Heart left ventricle (tissue), 16 donors: ENCODE measurements at regions not wholly inside any gene's neighbourhood (a gene's known extent, or its start where the extent isn't known, plus 50 kb on each side); places are given as distances from the start of the nearest gene placed in this dataset.

ENCODE experiments used
- ATAC-seq, 4 donors: fragments of 200-7000 bp; cut with Tn5 transposase; one replicate each; pipeline ENCODE4 v1.9.1; 2020 to 2022; ENCODE audit warnings: moderate library complexity in 4 of 4, mild to moderate bottlenecking in 3 of 4, moderate number of reproducible peaks in 1 of 4
- DNase-seq, 5 donors: peaks; one replicate each; pipeline ENCODE4 v3.0.0-alpha.2; 2020
- H3K27ac ChIP-seq, 12 donors: fragments of 200-600 bp; sonication (generic) in 4 of 12; one replicate each; pipeline versions ENCODE4 v1.5.0 to v1.8.0; 2016 to 2022; ENCODE audit warnings: mild to moderate bottlenecking in 2 of 12
- H3K27me3 ChIP-seq, 9 donors: fragments of 200-600 bp; sonication (generic) in 2 of 9; one replicate each; pipeline versions ENCODE4 v1.5.1 to v1.8.0; 2016 to 2022; ENCODE audit warnings: mild to moderate bottlenecking in 3 of 9
- H3K36me3 ChIP-seq, 9 donors: fragments of 200-600 bp; sonication (generic) in 2 of 9; one replicate each; pipeline versions ENCODE4 v1.5.0 to v1.8.0; 2018 to 2022; ENCODE audit warnings: mild to moderate bottlenecking in 2 of 9
- H3K4me1 ChIP-seq, 12 donors: fragments of 200-600 bp; sonication (generic) in 4 of 12; one replicate each; pipeline versions ENCODE4 v1.5.0 to v1.8.0; 2016 to 2022; ENCODE audit warnings: mild to moderate bottlenecking in 3 of 12
- H3K4me3 ChIP-seq, 12 donors: fragments of 200-600 bp; sonication (generic) in 4 of 12; one replicate each; pipeline versions ENCODE4 v1.5.0 to v1.8.0; 2017 to 2022; ENCODE audit warnings: mild to moderate bottlenecking in 9 of 12, moderate library complexity in 4 of 12
- H3K9me3 ChIP-seq, 12 donors: fragments of 200-600 bp; sonication (generic) in 4 of 12; one replicate each; pipeline versions ENCODE4 v1.5.0 to v1.8.0; 2016 to 2022; ENCODE audit warnings: mild to moderate bottlenecking in 1 of 12
- POLR2A ChIP-seq, 2 donors: fragments of 450-650 bp; IDR thresholded peaks; one replicate each; pipeline ENCODE4 v1.6.1; 2017; ENCODE audit warnings: antibody characterized with exemption in 2 of 2, mild to moderate bottlenecking in 2 of 2, moderate library complexity in 2 of 2
- WGBS, 4 donors: extraction: QIAGEN DNeasy Blood & Tissue Kit in 2 of 4; methylation state at CpG; one replicate each; pipeline versions ENCODE4 v1.1.5 to v1.1.7; 2013 to 2018; 5-methylcytosine and 5-hydroxymethylcytosine counted together
- intact Hi-C, 10 donors: fragments of 100-400 bp; cut with DNase I; formaldehyde crosslinking; loops; one replicate each; pipeline versions ENCODE4 v1.11.1 to v1.14.2; 2022
- TF ChIP-seq, protein P1 (sequence below), 12 donors: fragments of 200-600 bp; sonication (generic) in 4 of 12; IDR thresholded peaks; one replicate each; pipeline versions ENCODE4 v1.5.0 to v1.8.0; 2018 to 2022; ENCODE audit warnings: antibody characterized with exemption in 12 of 12, mild to moderate bottlenecking in 5 of 12
- donor health status: ischemic (EF 13 %, LVEDD 7.1; RV severe dilation, severe dysfunction).
- donor health status: healthy with polysubstance abuse.
- donor health status: DM: no; HTN: yes; CAD: no.
- donor health status: DM: no; HTN: no; CAD: no.
- donor health status: ischemic (EF 25% LVEDD 6.9; RV normal size, moderate dysfunction).
- donor health status: ischemic (EF 25% LVEDD 5.7; RV mildly dilated, moderate dysfunction).
- donor health status: healthy.
- donor health status: DM: yes; HTN: yes; CAD: no.
- donor health status: ischemic (EF 35%, LVEDD 5.7; RV mildly dilated, moderate dysfunction).
- donor health status: nonischemic (EF 11% LVEDD 7.7; RV severe dilation, severe dysfunction).
- donor health status: DM: yes; HTN: yes; CAD: no.
- donor health status: PGD.
- donor health status: ischemic (EF 29% LVEDD 5.4; RV normal size, mild dysfunction).
- donor health status: nonischemic (EF 23%, LVEDD 6.1; RV moderate dilation, normal function).

DNA sequence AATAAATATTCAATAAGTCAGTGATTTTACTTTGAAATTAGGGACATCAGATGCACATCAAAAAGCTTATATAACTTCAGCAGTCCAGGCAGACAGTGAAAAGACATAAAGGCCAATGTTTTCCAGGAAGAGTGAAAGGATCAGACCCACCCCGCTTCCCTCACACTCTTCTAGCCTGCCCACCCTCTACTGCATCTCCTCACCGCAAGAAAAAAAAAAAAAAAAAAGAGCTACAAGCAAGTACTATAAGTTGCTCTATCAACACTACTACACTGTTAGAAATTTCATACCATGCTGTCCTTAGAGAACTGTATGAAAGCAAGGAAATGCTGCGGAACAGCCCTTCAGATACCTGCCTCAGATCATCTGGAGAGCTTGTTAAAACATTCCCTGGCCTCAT is 240.8 kb downstream of the ZEB2 start:
- no peak overlapping the region for H3K27ac ChIP-seq
- peaks cover 0 to 6% (median 0%) of the 10 kb centered on the region in 12 donors for H3K4me1 ChIP-seq
- H3K27me3 ChIP-seq, result no peaks in the 10 kb centered on the region
- WGBS, 4 donors, result 78 to 92% (median 87%) methylated on average over 3 of the region's 3 CpGs
- H3K36me3 ChIP-seq, result no peaks in the 10 kb centered on the region
- intact Hi-C loops, result no loop called here
- TF ChIP-seq, protein P1, sequence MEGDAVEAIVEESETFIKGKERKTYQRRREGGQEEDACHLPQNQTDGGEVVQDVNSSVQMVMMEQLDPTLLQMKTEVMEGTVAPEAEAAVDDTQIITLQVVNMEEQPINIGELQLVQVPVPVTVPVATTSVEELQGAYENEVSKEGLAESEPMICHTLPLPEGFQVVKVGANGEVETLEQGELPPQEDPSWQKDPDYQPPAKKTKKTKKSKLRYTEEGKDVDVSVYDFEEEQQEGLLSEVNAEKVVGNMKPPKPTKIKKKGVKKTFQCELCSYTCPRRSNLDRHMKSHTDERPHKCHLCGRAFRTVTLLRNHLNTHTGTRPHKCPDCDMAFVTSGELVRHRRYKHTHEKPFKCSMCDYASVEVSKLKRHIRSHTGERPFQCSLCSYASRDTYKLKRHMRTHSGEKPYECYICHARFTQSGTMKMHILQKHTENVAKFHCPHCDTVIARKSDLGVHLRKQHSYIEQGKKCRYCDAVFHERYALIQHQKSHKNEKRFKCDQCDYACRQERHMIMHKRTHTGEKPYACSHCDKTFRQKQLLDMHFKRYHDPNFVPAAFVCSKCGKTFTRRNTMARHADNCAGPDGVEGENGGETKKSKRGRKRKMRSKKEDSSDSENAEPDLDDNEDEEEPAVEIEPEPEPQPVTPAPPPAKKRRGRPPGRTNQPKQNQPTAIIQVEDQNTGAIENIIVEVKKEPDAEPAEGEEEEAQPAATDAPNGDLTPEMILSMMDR (IDR thresholded peaks at IDR 0.05), result no peak
- no peak for TF ChIP-seq POLR2A (IDR thresholded peaks at IDR 0.05)
- no peaks in the 10 kb centered on the region for H3K9me3 ChIP-seq
- no peak overlapping the region for H3K4me3 ChIP-seq
- no peak for DNase-seq
- no peak for ATAC-seq

DNA sequence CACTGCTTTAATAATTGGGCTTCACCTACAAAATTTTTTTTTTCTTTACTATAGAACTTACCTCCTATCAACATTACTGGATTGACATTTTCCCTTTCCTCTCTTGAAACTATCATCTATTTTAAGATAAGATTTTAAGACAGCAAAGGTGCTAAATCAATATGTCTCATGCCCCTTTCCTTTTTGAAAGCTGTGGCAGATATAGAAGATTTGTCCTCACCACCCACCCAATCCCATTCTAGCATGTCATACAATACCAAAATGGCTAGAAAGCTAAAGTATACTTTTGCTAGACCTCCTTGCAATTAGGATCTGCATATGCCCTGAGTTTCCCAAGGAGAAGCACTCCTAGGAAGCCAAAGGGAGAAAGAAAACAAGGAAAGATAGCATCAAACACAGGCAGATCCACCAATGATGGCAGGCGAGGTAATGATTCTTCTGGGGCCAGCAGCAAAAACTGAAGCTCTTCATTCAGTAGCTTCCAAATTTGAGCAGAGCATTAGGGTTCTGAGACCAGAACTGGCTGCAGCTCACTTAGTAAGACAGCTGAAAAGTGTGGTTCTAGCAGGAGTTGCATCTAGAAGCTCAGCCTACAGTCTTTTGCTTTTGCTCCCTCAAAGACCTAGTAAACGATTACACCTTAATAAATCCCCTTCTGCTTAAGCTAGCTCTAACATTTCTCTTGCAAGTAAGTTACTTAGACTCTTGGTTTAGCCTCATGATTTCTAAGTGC is 242.1 kb downstream of the ZEB2 start:
- no peak overlapping the region for H3K27ac ChIP-seq
- ATAC-seq (no peak), DNase-seq (no peak)
- intact Hi-C loops, result no loop called here
- TF ChIP-seq, protein P1 (IDR thresholded peaks at IDR 0.05), result no peak
- TF ChIP-seq POLR2A (IDR thresholded peaks at IDR 0.05), result no peak
- H3K27me3 ChIP-seq, result no peaks in the 10 kb centered on the region
- peaks cover 0 to 6% (median 0%) of the 10 kb centered on the region in 12 donors for H3K4me1 ChIP-seq
- H3K9me3 ChIP-seq, result no peaks in the 10 kb centered on the region
- no peaks in the 10 kb centered on the region for H3K36me3 ChIP-seq
- 95 to 99% (median 96%) methylated on average over 2 of the region's 2 CpGs for WGBS, 4 donors
- H3K4me3 ChIP-seq, result no peak overlapping the region

DNA sequence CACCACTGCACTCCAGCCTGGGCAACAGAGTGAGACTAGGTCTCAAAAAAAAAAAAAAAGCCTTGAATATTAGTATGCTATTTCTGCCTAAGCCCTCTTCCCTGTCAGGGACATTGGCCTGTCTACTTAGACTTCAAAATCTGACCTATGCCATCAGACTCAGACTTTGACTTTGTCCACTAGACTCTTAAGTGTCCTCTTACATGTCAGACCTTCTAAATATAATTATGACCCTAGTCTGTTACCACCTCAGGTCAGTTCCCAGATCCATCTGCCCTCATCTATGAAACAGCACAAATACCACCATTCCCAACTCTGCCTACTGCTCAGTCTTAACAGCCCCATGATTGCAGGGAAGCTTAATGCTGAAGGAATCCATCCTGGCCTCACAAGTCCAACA is 244.6 kb downstream of the ZEB2 start:
- no peak for DNase-seq
- Histone ChIP-seq H3K27me3 (no peaks in the 10 kb centered on the region), H3K9me3 (no peaks in the 10 kb centered on the region), H3K4me1 (peaks cover 0 to 13% (median 4%) of the 10 kb centered on the region in 12 donors), H3K27ac (no peak overlapping the region), H3K4me3 (no peak overlapping the region), H3K36me3 (no peaks in the 10 kb centered on the region)
- intact Hi-C loops, result no loop called here
- ATAC-seq, result peak in 3 of 4 donors; percentile 20 to 57 (median 41)
- TF ChIP-seq, protein P1 (IDR thresholded peaks at IDR 0.05), result no peak
- no peak for TF ChIP-seq POLR2A (IDR thresholded peaks at IDR 0.05)

DNA sequence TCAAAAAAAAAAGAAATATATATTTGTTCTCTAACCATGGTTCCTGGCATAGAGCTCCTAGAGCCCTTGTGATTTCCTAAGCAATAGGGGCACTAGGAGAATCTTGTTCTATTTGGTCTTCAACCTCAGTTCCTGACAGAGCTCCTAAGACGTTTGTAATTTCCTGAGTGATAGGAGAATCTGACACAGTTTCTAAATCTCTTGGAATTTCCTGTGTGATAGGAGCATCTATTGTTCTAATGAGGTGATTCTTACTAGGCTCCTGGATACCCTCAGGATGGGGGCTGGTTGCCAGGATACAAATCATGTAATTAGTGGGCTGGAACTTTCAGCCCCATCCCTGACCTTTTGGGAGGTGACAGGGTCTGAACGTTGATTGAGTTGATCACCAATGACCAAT is 245.8 kb downstream of the ZEB2 start:
- intact Hi-C loops, result no loop called here
- peaks cover 0 to 13% (median 4%) of the 10 kb centered on the region in 12 donors for H3K4me1 ChIP-seq
- no peaks in the 10 kb centered on the region for H3K9me3 ChIP-seq
- no peaks in the 10 kb centered on the region for H3K27me3 ChIP-seq
- ATAC-seq (no peak), DNase-seq (no peak)
- TF ChIP-seq POLR2A (IDR thresholded peaks at IDR 0.05), result no peak
- TF ChIP-seq, protein P1 (IDR thresholded peaks at IDR 0.05), result no peak
- no peak overlapping the region for H3K4me3 ChIP-seq
- H3K36me3 ChIP-seq, result no peaks in the 10 kb centered on the region
- 40 to 63% (median 48%) methylated on average over 2 of the region's 2 CpGs for WGBS, 4 donors
- H3K27ac ChIP-seq, result no peak overlapping the region
